D721Med (cell line): ENCODE measurements at regions not wholly inside any gene's neighbourhood (a gene's known extent, or its start where the extent isn't known, plus 50 kb on each side); places are given as distances from the start of the nearest gene placed in this dataset.

Experiments
- DNase-seq: peaks from one replicate; pipeline ENCODE4 v3.0.0; 2011; ENCODE audit warnings: low spot score; ENCODE audit not compliant: insufficient read length
- FAIRE-seq: peaks from 2 replicates; lab custom pipeline; 2011; peaks lifted over from hg19 to GRCh38; lab: Jason Lieb, UNC
- CTCF ChIP-seq: IDR thresholded peaks from 2 replicates; pipeline ENCODE4 v1.5.1; 2012; ENCODE audit warnings: mild to moderate bottlenecking, control low read depth; ENCODE audit not compliant: insufficient read depth; ENCODE audit errors: missing control alignments

- FAIRE-seq (no peak), DNase-seq (no peak)
- no peak for TF ChIP-seq CTCF
Observed at GRCh38 chr17:62871291-62871690, 63.2 kb upstream of the MARCHF10 start.

- no peak for TF ChIP-seq CTCF
- DNase-seq (no peak), FAIRE-seq (no peak)
Observed at GRCh38 chr17:62870552-62870971, 62.4 kb upstream of the MARCHF10 start.

- DNase-seq = peak; percentile 26
Observed at GRCh38 chr17:62870030-62870541, 62.0 kb upstream of the MARCHF10 start.

GRCh38 chr17:62868723-62869122 is 60.6 kb upstream of the MARCHF10 start:
- DNase-seq = no peak
- FAIRE-seq = no peak

More at GRCh38 chr17:62870030-62870541, 62.0 kb upstream of the MARCHF10 start:
- TF ChIP-seq CTCF = no peak
- FAIRE-seq = no peak

GRCh38 chr17:62868008-62868407 is 59.9 kb upstream of the MARCHF10 start:
- no peak for TF ChIP-seq CTCF
- FAIRE-seq (no peak), DNase-seq (no peak)

More at GRCh38 chr17:62868723-62869122, 60.6 kb upstream of the MARCHF10 start:
- no peak for TF ChIP-seq CTCF

- FAIRE-seq = no peak
Observed at GRCh38 chr17:62867303-62867702, 59.2 kb upstream of the MARCHF10 start.

More at GRCh38 chr17:62867303-62867702, 59.2 kb upstream of the MARCHF10 start:
- no peak for TF ChIP-seq CTCF
- DNase-seq = no peak
